Erythroblast (primary cell): ENCODE measurements at regions not wholly inside any gene's neighbourhood (a gene's known extent, or its start where the extent isn't known, plus 50 kb on each side); places are given as distances from the start of the nearest gene placed in this dataset.

Experiments
- DNase-seq, 2 experiments: peaks; one replicate each; lab custom pipeline; 2025; lab: John Stamatoyannopoulos, UW
- GATA1 ChIP-seq: IDR thresholded peaks from 2 replicates; pipeline ENCODE4 v1.6.1; 2011; ENCODE audit warnings: low read depth, mild to moderate bottlenecking, control low read depth, low read length, moderate library complexity
- POLR2A ChIP-seq: IDR thresholded peaks from 2 replicates; pipeline ENCODE4 v1.6.1; 2011; ENCODE audit warnings: mild to moderate bottlenecking, low read length

GRCh38 chr11:109285465-109285864, 136.5 kb upstream of the C11orf87 start:
- TF ChIP-seq POLR2A, result no peak
- TF ChIP-seq GATA1, result no peak
- DNase-seq, result no peak

GRCh38 chr11:109291553-109291952, 130.4 kb upstream of the C11orf87 start:
- no peak for DNase-seq
- no peak for TF ChIP-seq POLR2A
- no peak for TF ChIP-seq GATA1

- no peak for TF ChIP-seq POLR2A
- TF ChIP-seq GATA1, result no peak
- DNase-seq, result no peak
These were observed 123.1 kb upstream of the C11orf87 start for GRCh38 chr11:109298865-109299264.

- TF ChIP-seq GATA1 (no peak), POLR2A (no peak)
- no peak for DNase-seq
These were observed 121.8 kb upstream of the C11orf87 start for GRCh38 chr11:109300211-109300610.

- TF ChIP-seq GATA1 (no peak), POLR2A (no peak)
- no peak for DNase-seq
These were observed 119.2 kb upstream of the C11orf87 start for GRCh38 chr11:109302591-109303334.

- DNase-seq, result no peak
- TF ChIP-seq GATA1, result no peak
- no peak for TF ChIP-seq POLR2A
These were observed 118.6 kb upstream of the C11orf87 start for GRCh38 chr11:109303342-109303741.

- no peak for DNase-seq
- no peak for TF ChIP-seq GATA1
- TF ChIP-seq POLR2A, result no peak
These were observed 117.8 kb upstream of the C11orf87 start for GRCh38 chr11:109304159-109304558.

- TF ChIP-seq POLR2A (no peak), GATA1 (no peak)
- no peak for DNase-seq
These were observed 117.0 kb upstream of the C11orf87 start for GRCh38 chr11:109305009-109305408.

GRCh38 chr11:109306322-109306721, 115.7 kb upstream of the C11orf87 start:
- no peak for DNase-seq
- TF ChIP-seq GATA1 (no peak), POLR2A (no peak)

- no peak for TF ChIP-seq GATA1
- no peak for TF ChIP-seq POLR2A
- DNase-seq, result no peak
These were observed 114.6 kb upstream of the C11orf87 start for GRCh38 chr11:109307366-109307765.

- no peak for DNase-seq
- TF ChIP-seq POLR2A (no peak), GATA1 (no peak)
These were observed 113.4 kb upstream of the C11orf87 start for GRCh38 chr11:109308551-109308950.

- DNase-seq, result no peak
- no peak for TF ChIP-seq POLR2A
- TF ChIP-seq GATA1, result no peak
These were observed 112.8 kb upstream of the C11orf87 start for GRCh38 chr11:109309153-109309552.

GRCh38 chr11:109317726-109318125, 104.3 kb upstream of the C11orf87 start:
- no peak for TF ChIP-seq GATA1
- no peak for DNase-seq

GRCh38 chr11:109320595-109320994, 101.4 kb upstream of the C11orf87 start:
- no peak for DNase-seq
- no peak for TF ChIP-seq POLR2A

GRCh38 chr11:109326781-109327180, 95.2 kb upstream of the C11orf87 start:
- no peak for TF ChIP-seq GATA1
- no peak for TF ChIP-seq POLR2A
- no peak for DNase-seq
